ENCODE measurements at regions not wholly inside any gene's neighbourhood (a gene's known extent, or its start where the extent isn't known, plus 50 kb on each side); places are given as distances from the start of the nearest gene placed in this dataset.

DNA sequence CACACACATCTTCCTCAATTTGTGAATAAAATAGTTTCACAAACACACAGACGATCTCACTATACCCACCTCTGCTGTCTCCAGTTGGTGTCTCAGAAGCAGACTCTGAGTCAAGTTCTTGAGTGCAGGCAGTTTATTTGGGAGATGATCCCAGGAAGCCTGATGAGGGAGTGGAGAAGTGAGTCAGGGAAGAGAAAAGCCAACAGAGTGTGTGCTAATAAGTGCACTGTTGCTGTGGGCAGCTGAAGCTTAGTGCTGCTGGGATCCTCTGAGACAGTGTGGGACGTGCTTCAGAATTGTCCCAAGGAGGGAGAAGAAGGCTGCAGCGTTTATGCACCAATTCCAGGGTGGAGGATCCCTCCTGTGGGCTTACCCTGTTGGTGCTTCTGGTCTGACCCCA is 423.2 kb upstream of the C16orf82 start:
- no peak overlapping the region for H3K4me3 ChIP-seq (ENCODE audit: low read depth, poor library complexity, severe bottlenecking)
- 47 to 56% methylated on average over 3 of the region's 3 CpGs for WGBS, 2 donors
- TF ChIP-seq, protein P1, sequence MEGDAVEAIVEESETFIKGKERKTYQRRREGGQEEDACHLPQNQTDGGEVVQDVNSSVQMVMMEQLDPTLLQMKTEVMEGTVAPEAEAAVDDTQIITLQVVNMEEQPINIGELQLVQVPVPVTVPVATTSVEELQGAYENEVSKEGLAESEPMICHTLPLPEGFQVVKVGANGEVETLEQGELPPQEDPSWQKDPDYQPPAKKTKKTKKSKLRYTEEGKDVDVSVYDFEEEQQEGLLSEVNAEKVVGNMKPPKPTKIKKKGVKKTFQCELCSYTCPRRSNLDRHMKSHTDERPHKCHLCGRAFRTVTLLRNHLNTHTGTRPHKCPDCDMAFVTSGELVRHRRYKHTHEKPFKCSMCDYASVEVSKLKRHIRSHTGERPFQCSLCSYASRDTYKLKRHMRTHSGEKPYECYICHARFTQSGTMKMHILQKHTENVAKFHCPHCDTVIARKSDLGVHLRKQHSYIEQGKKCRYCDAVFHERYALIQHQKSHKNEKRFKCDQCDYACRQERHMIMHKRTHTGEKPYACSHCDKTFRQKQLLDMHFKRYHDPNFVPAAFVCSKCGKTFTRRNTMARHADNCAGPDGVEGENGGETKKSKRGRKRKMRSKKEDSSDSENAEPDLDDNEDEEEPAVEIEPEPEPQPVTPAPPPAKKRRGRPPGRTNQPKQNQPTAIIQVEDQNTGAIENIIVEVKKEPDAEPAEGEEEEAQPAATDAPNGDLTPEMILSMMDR (IDR thresholded peaks at IDR 0.05), result no peak
- no peak for TF ChIP-seq POLR2A (IDR thresholded peaks at IDR 0.05)
- intact Hi-C loops (cut with DNase I; ENCODE audit: low total_unique reads), result no loop called here
- DNase-seq (ENCODE audit: low spot score in 2 of 2), result no peak

DNA sequence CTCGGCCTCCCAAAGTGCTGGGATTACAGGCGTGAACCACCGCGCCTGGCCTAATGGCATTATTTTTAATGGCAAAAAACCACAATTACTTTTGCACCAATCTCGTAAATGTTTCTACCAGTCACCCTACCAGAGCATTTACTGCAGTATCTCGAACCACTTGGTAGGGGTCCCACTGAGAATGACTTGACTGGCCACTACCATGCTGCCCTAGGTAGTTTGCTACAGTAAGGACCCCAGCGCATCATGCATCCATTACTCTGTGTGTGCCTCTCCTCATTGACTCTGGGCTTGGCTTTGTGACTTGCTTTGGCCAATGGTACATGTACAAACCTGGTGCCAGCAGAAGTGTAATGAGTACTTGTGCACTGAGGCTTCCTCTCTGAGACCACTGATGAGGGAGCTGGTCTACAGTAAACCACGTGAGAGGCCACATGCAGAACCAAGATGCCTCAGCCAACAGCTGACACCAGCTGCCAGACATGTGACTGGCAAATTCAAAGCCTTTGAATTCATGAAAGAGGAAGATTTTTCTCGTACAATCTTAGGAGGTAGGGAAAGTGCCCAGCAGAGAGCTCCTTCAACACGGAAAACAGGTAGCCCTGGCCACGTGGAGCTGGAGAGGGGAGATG is 421.7 kb upstream of the C16orf82 start:
- intact Hi-C loops (cut with DNase I; ENCODE audit: low total_unique reads), result no loop called here
- 76 to 77% methylated on average over 11 of the region's 11 CpGs for WGBS, 2 donors
- H3K4me3 ChIP-seq (ENCODE audit: low read depth, poor library complexity, severe bottlenecking), result no peak overlapping the region
- TF ChIP-seq, protein P1 (IDR thresholded peaks at IDR 0.05), result no peak
- TF ChIP-seq POLR2A (IDR thresholded peaks at IDR 0.05), result no peak
- no peak for DNase-seq (ENCODE audit: low spot score in 2 of 2)

DNA sequence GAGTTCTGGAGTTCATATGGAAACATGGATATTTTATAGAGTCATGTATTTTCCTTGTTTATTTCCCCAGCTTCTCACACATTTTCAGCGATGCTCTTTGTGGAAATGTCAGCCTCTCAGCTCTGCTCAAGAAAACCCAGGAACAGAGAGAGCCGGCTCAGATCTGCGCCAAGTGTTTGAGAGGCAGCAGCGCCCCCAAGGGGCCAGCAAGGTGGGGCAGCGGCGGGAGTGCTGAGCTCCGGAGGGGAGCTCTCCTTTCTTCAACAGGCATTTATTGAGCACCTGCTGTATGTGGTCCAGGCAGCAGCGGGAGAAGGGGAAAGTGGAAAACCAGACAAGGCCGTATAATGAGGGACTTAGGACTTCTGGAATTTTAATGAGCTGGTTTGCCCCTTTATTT is 421.1 kb upstream of the C16orf82 start:
- intact Hi-C loops (cut with DNase I; ENCODE audit: low total_unique reads), result no loop called here
- WGBS, 2 donors, result 12 to 15% methylated on average over 9 of the region's 9 CpGs
- DNase-seq (ENCODE audit: low spot score in 2 of 2), result no peak
- no peak overlapping the region for H3K4me3 ChIP-seq (ENCODE audit: low read depth, poor library complexity, severe bottlenecking)
- TF ChIP-seq, protein P1 (IDR thresholded peaks at IDR 0.05), result no peak
- no peak for TF ChIP-seq POLR2A (IDR thresholded peaks at IDR 0.05)

DNA sequence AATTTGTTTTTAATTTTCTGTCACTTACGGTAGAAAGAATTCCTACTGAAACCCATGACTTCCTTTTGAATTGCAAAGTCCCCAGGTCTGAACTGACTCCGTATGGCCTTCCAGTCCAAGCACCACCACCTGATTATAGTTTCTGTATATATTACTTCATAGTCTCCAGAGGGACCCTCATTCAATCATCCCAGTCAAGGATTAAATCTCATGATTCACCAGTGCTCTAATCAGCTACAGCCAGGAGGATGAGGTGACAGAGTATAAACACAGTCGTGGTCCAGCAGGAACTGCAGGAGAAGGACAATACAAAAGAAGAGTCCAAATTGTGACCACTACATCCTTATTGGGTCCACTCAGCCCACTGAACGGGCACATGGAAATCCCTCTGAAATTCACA is 418.9 kb upstream of the C16orf82 start:
- DNase-seq (ENCODE audit: low spot score in 2 of 2), result no peak
- no peak overlapping the region for H3K4me3 ChIP-seq (ENCODE audit: low read depth, poor library complexity, severe bottlenecking)
- 84 to 85% methylated on average over 4 of the region's 4 CpGs for WGBS, 2 donors
- TF ChIP-seq, protein P1 (IDR thresholded peaks at IDR 0.05), result no peak
- no peak for TF ChIP-seq POLR2A (IDR thresholded peaks at IDR 0.05)
- intact Hi-C loops (cut with DNase I; ENCODE audit: low total_unique reads), result no loop called here

DNA sequence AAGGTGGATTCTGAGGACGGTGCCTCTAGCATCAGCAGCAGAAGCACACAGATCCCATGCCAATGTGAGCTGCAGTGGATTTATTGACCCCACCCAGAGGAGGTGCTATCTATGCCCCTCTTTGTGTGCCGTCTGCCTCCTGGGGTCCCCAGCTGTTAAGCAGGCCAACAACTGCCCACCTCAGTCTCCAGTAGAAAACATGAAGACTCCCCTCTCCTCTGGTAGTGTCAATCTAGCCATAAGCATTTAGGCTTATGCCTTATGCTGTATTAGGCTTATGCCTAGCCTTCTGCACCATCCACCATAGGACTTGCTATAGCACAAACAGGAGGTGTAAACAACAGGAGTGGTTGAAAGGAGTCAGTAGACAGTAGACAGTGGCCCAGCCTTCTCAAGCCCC is 417.9 kb upstream of the C16orf82 start:
- 44 to 86% methylated on average over 2 of the region's 2 CpGs for WGBS, 2 donors
- TF ChIP-seq POLR2A (IDR thresholded peaks at IDR 0.05), result no peak
- TF ChIP-seq, protein P1 (IDR thresholded peaks at IDR 0.05), result no peak
- intact Hi-C loops (cut with DNase I; ENCODE audit: low total_unique reads), result no loop called here
- H3K4me3 ChIP-seq (ENCODE audit: low read depth, poor library complexity, severe bottlenecking), result no peak overlapping the region
- no peak for DNase-seq (ENCODE audit: low spot score in 2 of 2)
